Fibroblast of upper back skin (primary cell): ENCODE measurements at regions not wholly inside any gene's neighbourhood (a gene's known extent, or its start where the extent isn't known, plus 50 kb on each side); places are given as distances from the start of the nearest gene placed in this dataset.
"Not testable (repeated sequence)": the region's sequence is repeated elsewhere in the genome, so short reads cannot be mapped to it uniquely, and the experiment has no call there.

Experiments
- DNase-seq: peaks from one replicate; pipeline ENCODE4 v3.0.0-alpha.2; 2013

DNA sequence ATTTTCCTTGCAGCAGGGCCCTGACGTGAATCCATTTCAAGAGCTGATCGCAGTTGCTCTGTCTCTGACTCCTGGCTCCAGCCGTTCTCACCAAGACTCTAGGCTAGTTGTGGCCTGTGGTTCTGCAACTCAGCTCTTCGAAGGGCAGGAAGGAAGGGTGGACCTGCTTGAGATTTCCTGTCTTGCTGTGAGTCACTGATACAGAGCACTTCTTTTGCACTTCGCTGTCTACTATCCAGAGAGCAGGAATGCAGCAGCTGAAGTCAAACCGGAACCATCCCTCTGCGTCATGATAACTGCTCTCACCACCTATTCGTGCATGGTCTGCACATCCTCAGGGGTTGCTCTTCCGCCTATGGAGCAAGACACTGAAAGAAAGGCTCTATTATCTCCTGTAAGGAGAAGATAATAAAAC is 59.7 kb downstream of the RAP2B start:
- DNase-seq, result peak; percentile 98

DNA sequence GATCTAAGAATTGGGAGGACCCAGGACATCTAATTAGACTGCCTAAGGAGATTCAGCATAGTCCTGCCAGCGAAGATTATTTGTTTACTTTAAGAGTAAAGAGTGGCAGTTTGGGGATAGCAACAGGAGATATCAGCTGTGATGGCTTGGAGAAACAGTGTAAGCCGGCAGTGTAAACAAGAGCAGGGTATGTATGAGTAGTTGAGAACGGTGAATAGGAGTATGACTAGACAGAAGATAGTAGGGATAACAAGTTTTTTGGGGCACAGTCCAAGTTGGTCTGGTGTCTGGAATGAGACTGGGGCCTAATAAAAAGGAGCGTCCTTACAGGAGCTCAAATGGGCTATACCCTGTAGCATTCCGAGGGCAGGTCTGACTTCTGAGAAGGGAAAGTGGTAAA is 64.9 kb downstream of the RAP2B start:
- not testable (repeated sequence) for DNase-seq

DNA sequence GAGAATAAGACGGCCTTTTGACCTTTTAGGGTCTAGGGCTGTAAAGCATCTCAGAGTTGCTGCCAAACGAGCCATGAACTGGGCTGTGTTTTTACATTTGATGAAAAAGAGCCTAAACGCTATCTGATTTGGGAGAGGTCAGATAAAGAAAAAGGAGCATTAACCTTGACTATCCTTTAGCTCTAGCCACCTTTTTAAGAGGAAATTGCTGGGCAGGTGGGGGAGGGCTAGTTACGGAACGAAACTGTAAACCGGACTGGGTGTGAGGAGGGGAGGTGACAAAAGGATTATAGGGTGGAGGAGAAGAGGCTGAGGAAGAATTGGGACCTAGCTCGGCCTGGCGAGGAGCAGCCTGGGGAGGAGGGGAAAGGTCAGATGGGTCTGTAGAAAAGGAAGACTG is 68.4 kb downstream of the RAP2B start:
- not testable (repeated sequence) for DNase-seq

DNA sequence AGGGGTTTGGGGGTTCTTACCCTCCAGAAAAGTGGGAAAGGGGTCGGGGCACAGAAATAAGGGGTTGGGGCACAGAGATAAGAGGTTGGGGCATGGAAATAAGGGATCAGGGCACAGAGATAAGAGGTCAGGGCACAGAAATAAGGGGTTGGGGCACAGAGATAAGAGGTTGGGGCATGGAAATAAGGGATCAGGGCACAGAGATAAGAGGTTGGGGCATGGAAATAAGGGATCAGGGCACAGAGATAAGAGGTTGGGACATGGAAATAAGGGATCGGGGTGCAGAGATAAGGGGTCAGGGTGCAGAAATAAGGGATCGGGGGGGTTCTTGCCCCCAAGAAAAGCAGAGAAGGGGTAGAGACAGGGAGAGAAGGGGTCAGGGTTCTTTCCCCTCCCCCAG is 69.2 kb downstream of the RAP2B start:
- not testable (repeated sequence) for DNase-seq

DNA sequence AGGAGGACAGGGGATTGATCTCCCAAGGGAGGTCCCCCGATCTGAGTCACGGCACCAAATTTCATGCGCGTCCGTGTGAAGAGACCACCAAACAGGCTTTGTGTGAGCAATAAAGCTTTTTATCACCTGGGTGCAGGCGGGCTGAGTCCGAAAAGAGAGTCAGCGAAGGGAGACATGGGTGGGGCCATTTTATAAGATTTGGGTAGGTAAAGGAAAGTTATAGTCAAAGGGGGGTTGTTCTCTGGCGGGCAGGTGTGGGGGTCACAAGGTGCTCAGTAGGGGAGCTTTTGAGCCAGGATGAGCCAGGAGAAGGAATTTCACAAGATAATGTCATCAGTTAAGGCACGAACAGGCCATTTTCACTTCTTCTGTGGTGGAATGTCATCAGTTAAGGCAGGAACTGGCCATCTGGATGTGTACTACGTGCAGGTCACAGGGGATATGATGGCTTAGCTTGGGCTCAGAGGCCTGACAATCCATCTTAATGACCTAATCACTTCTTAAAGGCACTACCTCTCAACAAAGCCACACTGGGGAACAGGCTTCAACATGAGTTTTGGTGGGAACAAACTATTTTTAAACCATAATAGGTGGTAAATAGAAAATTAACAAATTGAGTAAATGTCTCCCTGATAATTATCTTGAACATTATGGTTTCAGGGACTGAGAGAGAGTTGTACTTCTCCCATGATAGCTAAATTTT is 70.2 kb downstream of the RAP2B start:
- DNase-seq, result not testable (repeated sequence)

DNA sequence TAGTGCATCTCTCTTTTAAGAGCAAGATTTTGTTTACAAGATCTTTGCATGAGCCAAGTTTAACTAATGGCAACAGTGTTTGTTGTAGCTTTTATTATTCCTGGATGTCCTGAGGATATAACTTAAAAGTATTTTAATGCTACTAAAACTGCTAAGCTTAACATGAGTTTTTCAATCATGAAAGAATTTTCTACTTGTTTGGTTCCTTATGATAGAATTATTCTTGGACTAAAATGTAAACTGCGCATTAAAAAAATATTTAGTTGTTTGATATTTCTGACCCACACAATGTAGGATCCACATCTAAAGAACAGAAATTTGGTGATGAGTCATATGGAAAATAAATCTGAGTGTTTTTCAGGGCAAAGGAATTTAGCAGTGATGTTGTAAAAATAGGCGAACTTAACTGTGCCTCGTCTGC is 70.8 kb downstream of the RAP2B start:
- peak; percentile 76 for DNase-seq

DNA sequence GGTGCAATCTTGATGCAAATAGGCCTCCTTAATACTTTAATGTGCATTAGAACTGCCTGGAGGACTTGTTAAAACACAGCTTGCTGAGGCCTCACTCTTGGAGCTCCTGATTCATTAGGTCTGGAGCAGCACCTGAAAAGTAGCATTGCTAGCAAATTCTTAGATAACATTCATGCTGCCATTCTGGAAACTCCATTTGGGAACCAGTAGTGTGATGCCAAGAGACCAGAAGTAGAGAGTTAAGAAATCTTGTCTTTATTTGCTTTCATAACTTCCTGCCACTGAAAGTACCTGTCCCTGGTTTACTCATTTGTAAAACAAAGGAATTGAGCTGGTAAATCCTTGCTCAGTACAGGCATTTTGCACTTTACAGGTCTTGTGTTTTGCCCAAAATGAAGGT is 72.0 kb downstream of the RAP2B start:
- DNase-seq, result no peak

DNA sequence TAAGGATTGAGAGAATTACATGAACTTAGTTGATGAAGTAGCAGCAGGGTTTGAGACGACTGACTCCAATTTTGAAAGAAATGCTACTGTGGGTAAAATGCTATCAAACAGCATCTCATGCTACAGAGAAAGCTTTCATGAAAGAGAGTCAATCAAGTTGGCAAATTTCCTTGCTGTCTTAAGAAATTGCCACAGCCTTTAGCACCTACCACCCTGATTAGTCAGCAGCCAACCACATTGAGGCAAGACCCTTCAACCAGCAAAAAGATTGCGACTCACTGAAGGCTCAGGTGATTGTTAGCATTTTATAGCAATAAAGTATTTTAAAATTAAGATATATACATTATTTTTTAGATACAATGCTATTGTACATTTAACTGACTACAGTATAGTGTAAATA is 80.9 kb downstream of the RAP2B start:
- DNase-seq, result peak; percentile 27

DNA sequence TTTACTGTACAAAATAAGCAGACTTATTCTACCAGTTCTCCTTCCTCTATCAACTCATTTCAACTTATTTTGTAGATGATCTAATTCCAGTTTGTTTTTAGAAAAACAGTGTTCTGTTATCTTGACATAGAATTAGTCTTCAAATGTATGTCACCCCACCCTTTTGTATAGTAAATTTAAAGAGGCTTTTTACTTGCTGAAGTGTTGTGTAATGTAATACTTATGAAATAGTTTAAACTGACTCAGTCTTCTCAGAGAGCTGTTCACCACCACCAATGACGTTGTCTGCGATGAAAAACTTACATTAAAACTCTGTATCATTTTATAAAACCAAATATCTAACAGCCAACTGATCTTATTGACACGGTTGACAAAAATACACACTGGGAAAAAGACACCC is 82.9 kb downstream of the RAP2B start:
- peak; percentile 44 for DNase-seq

DNA sequence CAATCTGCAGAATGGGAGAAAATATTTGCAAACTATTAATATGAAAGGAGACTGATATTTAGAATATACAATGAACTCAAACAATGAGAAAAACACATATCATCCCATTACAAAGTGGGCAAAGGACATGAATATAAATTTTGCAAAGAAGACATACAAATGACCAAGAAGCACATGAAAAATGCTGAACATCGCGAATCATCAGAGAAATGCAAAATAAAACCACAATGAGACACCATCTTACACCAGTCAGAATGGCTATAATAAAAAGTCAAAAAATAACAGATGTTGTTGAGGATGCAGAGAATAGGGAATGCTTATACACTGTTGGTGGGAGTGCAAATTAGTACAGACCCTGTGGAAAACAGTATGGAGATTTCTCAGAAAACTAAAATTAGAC is 83.6 kb downstream of the RAP2B start:
- peak; percentile 63 for DNase-seq

DNA sequence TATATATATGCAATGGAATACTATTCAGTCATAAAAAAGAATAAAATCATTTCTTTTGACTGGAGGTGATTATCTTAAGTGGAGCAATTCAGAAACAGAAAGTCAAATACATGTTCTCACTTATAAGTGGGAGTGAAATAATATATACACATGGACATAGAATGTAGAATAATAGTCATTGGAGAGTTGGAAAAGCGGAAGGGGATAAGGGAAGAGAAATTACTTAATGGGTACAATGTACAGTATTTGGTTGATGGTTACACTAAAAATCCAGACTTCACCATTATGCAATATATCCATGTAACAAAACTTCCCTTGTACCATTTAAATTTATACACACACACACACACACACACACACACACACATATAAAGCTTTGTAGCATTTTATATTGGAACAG is 84.3 kb downstream of the RAP2B start:
- no peak for DNase-seq

DNA sequence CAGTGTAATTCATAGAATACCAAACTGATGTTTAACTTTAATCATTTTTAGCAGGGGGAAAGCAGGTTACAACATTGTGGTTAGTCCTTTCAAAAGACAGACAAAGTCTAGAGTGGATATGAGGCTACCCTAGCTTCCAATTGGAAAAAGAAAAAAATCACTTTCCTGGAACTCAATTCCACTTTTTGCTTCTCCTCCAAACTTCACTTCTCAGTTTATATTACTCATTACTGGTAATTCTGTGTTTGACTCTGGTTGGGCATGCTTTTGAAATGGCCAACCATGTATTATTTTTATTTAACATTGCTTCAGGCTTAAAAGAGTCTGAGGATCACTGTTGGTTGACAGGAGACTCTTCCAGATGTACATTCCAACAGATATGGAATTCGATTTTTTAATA is 84.8 kb downstream of the RAP2B start:
- DNase-seq, result peak; percentile 94

DNA sequence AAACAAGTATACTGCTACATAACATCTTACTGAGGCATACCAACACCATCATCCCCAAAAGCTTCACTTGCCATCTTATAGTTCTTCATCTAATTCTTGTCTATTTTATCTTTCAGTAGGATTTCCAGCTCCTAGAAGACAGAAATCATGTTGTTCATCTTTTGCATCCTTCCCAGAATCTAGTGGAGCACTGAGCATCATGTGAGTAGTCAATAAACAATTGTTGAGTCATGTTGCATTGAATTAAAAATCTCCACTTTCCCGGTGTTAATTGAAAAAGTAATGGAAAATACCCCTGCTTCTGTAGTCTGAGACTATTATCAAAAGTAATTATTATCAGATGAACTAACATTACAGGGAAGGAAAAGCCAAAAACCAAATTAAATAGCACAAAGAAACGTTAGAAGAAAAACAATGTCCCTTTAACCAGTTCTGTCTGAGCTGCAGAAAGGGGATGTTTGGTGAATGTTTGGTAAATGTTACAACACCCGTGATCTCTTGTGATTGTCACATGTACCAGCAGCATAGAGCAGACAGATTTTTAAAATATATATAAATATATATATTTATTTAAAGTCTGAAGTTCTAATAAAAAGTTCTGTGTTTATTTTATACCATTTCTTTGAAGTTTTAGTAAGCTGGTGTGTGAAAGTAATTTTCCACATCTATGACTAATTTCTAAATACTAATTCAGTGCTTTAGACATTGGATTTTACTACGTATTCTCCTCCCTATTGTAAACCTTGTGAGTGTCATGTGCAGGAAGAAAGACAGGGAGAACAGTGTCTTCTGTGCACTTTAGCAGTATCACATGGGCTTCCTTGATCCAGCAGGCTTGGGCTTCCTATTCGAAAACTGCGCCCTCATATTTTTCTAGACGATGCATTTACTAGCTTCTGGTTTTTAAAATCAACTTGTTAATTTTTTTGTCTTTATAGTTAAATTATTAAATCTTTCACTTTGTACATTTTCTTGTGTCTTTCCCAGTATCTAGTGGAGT is 85.6 kb downstream of the RAP2B start:
- no peak for DNase-seq

DNA sequence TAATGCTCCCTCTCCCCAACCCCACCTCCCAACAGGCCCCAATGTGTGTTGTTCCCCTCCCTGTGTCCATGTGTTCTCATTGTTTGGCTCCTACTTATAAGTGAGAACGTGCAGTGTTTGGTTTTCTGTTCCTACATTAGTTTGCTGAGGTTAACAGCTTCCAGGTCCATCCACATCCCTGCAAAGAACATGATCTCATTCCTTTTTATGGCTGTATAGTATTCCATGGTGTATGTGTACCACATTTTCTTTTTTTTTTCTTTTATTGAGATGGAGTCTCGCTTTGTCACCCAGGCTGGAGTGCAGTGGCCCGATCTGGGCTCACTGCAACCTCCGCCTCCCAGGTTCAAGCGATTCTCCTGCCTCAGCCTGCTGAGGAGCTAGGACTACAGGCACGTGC is 86.8 kb downstream of the RAP2B start:
- not testable (repeated sequence) for DNase-seq

DNA sequence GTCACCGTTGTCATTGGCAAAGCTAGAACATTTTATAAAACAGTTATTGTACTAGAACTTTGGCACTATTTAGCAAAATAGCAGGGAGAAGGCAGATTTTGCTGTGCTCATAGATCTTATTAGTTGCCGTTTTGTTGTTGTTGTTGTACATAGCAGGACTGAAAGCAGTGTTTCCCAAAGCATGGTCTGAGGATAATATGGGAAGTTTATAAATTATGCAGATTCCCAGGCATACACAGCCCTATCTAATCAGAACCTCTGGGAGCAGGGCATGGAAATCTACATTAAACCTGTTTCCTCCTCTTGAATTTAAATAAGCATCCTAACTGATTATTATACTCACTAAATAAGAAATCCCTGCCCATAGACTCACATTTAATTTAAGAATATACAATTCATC is 87.9 kb downstream of the RAP2B start:
- DNase-seq, result no peak

DNA sequence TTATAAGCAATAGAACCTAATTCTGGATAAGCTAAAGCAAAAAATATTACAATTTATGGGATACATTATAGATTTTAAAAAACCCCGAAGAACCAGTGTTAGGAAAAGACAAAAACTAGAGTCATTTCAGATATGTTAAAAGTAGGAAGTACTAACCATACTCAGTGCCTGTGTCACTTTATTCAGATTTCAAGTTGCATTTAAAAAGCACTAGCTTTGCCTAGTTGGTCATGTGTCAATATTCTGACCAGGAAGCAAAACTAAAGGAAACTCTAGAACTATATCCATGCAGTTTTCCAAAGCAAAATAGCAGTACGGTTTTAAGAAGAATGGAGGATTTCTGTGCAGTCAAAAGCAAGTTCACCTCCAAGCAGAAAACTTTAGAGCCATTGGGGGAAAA is 88.4 kb downstream of the RAP2B start:
- DNase-seq, result no peak

DNA sequence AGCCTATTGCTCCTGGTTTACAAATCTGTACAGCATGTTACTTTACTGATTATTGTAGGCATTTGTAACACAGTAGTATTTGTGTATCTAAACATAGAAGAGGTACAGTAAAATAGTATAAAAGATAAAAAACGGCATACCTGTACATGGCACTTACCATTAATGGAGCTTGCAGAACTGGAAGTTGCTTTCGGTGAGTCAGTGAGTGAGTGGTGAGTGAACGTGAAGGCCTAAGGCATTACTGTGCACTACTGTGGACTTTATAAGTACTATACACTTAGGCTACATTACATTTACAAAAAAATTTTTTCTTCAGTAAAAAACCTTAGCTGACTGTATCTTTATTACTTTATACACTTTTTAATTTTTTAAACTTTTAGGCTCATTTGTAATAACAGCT is 90.9 kb downstream of the RAP2B start:
- DNase-seq, result peak; percentile 47

DNA sequence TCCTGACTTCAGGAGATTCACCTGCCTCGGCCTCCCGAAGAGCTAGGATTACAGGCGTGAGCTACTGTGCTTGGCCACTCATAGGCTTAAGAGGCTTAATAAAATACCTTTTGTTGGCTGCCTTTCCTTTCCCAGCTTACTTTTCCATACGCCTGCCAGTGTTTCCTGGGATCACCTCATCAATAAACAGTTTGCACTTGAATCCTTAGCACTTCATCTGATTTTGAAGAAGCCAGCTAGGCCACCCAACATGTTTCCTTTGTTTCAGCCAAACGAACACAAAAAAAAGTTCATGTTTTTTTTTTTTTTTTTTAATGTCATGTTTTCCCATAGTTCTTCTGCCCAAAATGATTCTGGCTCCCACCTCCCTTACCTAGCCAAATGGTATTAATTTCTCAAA is 92.3 kb downstream of the RAP2B start:
- no peak for DNase-seq

DNA sequence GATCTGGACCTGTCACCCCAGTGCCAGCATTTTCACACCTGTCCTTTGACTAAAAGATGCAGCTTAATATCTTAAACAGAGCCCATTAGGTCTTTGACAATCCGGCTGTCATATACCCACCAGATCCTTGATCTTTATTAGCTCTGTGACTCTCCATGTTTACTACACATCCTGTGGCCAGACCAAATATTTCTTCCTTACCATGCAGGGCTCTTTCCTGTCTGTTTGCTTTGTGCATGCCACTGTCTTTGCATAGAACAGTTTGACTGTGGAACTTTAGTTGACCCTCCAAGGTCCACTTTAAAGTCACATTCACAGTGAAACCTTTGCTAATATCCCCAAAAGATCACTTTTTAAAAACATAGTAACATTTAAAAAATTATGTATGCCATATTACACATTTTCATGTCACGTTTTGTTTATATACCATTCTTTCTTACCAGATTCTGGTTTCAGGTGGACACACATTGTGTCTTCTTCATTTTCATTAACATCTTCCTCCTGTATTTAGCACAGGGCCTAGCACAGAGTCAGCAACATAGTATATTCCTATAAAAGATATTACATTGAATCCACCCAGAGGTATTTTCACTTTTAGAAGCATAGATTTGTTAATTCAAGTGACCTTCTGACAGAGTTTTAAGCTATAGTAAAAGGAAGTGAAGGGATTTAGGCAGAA is 95.8 kb downstream of the RAP2B start:
- DNase-seq, result no peak

DNA sequence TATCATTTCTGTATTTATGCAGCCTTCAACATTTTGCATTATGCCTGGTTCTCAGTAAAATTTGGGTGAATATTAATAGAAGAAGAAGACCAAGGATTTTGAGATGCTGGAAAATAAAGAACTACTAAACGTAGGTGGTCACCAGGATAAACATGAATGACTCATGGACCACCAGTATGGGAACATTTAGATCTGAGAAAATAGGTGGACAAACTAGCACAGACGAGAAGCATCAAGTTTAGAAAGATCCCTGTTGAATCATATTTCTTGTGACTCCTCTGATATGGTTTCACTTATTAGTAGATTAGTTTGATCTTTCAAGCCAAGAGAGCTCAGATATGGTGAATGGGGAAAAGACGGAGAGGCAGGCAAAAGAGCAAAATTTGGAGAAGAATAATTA is 97.9 kb downstream of the RAP2B start:
- no peak for DNase-seq

DNA sequence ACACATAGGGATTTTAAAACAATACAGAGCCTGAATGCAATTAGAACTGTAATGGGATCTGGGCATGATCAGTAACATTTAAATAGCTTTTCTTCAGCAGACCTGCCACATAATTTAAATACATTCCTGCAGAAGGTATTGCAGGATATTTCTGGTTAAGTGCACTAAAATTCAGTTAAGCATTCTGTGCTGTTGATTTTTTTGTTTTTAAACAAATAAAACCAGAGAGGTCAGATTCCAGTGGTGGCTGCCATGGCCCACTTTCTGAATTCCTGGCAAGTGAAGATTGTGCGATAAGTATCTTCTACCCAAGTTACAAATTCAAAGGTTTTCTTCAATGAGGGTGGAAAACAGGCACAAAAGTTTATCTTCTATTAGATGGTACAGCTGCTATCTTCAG is 98.7 kb downstream of the RAP2B start:
- no peak for DNase-seq

DNA sequence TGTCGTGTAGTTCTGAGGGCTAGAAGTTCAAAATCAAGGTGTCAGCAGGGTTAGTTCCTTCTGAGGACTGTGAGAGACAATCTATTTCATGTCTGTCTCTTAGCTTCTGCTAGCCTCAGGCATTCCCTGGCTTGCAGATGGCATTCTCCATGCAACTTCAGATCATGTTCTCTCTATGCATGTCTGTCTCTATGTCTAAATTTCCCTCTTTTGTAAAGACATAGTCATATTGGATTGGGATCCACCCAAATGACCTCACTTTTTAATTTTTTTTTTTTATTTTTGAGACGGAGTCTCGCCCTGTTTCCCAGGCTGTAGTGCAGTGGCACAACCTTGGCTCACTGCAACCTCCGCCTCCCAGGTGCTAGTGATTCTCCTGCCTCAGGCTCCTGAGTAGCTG is 104.6 kb downstream of the RAP2B start:
- DNase-seq, result no peak

DNA sequence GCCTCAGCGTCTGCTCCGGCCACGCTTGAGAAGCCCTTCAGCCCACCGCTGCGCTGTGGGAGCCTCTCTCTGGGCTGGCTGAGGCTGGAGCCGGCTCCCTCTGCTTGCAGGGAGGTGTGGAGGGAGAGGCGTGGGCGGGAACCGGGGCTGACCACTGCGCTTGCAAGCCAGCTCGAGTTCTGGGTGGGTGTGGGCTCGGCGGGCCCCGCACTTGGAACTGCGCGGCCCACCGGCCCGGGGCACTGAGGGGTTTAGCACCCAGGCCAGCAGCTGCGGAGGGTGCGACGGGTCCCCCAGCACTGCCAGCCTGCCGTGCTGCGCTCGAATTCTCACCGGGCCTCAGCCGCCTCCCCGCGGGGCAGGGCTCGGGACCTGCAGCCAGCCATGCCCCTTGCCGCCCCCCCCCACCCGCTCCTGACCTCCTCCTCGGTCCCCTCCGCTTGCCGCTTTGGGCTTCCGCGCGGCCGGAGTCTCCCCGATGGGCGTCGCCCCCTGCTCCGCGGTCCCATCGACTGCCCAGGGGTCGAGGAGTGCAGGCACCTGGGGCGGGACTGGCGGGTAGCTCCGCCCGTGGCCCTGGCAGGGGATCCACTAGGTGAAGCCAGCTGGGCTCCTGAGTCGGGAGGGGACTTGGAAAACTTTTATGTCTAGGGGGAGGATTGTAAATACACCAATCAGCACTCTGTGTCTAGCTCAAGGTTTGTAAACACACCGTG is 106.7 kb downstream of the RAP2B start:
- DNase-seq, result no peak
